GM19452 (cell line): ENCODE measurements at regions not wholly inside any gene's neighbourhood (a gene's known extent, or its start where the extent isn't known, plus 50 kb on each side); places are given as distances from the start of the nearest gene placed in this dataset.

Source experiments
- ATAC-seq: cut with Tn5 transposase; IDR thresholded peaks from one replicate; pipeline ENCODE4 v1.9.1; 2021; ENCODE audit not compliant: unreplicated experiment

- no peak for ATAC-seq
Measured at GRCh38 chr12:92288561-92288960, 142.9 kb upstream of the BTG1 start.

GRCh38 chr12:92278378-92278828 lies 132.8 kb upstream of the BTG1 start:
- no peak for ATAC-seq

DNA sequence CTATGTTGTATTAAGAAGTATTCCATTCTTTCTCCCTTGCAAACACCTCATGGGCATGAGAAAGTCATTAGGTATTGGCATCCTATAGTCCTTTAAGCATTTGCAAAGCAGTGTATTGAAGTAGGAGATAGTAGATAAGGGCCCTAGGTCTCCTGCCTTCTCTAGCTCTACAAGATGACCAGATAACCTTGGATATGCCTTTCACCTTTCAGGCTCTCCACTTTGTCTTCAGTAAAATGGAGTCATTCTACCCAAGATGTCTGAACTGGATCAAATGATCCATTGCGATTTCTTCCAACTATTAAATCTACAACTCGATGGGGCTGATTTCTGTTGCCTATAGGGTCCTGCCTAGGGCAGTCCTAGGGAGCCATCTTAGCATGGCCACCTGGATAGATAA lies 132.1 kb upstream of the BTG1 start:
- ATAC-seq: no peak

DNA sequence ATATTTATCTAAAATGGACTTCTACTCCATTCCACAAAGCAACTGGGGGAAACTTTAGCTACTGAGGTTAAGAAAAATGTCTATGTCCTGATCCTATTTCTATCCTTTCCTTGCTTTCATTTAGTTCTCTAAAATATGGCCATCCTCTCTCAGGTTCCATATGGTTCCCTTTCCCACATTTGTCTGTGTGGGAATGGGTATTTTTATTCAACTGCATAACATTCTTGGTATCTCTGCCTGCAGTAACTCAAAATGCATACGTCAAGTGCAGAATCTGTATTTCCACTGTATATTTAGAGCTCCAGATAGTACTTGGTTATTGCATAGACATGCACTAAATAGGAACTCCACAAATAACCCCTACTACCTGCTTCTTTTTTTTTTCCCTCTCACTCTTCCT lies 130.6 kb upstream of the BTG1 start:
- ATAC-seq: no peak

DNA sequence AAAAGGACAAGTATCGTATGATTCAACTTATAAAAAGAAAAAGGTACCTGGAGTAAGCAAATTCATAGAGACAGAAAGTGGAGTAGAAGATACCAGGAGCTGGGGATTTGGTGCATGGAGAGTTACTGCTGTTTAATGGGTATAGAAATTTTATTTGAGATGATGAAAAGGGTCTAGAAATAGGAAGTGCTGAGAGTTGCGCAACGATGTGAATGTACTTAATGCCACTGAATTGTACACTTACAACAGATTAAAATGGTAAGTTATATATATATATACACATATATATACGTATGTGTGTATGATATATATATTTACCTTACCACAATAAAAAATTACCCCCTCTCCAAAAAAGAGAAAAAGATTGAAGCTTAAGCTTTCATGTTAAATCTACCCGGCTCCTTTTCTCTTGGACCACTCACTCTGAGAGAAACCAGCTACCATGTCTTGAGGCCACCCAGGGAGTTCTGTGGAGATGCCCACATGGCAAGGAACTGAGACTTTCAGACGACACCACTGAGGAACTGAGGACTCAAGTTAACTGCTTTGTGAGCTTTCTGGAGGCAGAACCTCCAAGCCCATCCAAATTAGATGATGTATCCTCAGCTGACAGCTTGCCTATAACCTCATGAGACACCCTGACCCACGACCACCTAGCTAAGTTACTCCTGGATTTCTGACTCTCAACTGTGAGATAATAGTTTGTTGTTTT lies 130.0 kb upstream of the BTG1 start:
- no peak for ATAC-seq

- ATAC-seq: no peak
Measured at GRCh38 chr12:92273076-92273475, 127.4 kb upstream of the BTG1 start.

DNA sequence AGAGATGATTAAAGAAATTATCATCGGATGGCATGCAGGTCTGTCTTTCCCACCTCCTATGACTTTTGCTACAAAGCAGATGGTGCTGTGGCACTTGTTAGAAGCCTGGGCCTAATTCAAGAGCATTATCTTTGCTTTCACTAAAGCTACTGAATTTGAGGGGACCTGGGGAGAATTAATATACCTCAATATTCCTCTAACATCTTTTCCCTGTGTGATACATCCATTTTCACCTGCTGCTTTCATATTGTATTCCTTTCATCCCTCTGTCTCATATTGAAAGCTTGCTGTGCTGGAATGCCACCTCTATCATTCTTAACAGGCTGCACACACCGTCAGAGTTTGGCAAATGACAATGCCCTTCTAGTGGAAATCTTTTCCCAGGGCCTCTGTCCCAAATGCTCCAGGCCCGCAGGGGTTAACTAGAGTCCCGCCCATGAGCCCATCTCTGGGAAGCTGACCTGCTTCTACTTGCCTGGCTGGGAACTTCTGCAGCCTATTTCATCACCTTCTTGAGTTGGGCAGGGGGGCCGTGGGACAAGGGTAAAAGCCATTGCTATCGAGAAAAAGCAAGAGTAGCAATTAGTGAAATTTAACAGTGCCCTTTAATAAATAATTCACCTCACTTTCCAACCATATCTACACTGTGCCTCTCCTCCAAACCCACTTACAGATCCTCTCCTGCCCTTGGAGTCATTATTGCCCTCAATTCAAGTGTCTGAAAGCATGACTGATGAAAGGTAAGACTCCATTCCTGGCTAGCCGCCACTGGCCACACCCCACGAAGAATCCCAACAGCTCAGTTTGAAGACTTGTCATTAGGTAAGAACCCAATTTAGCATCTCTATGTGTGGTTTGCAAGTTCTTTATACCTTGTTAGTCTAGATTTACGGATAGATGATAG lies 126.7 kb upstream of the BTG1 start:
- ATAC-seq: no peak

- ATAC-seq: no peak
Measured at GRCh38 chr12:92271341-92271740, 125.7 kb upstream of the BTG1 start.

GRCh38 chr12:92270521-92270920 lies 124.9 kb upstream of the BTG1 start:
- ATAC-seq: no peak

DNA sequence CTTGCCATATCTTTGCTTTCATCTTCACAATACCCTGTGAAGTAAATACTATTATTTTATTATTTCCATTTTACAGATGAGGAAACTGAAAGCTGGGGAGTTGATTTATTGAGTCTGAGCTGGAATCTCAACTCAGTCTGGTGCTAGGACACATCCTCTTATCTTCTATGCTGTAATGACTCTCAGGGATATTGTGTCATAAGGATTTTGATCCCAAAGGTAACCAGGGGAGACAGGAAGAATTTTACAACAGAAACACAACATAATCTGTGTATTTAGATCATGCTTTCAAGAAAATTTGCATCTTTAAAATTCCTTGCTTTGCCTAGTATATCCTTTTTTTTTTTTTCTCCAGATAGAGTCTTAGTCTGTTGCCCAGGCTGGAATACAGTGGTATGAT lies 123.3 kb upstream of the BTG1 start:
- no peak for ATAC-seq

- ATAC-seq: no peak
Measured at GRCh38 chr12:92261692-92262091, 116.0 kb upstream of the BTG1 start.

GRCh38 chr12:92261071-92261470 lies 115.4 kb upstream of the BTG1 start:
- no peak for ATAC-seq

- ATAC-seq: no peak
Measured at GRCh38 chr12:92259696-92260251, 114.1 kb upstream of the BTG1 start.

- no peak for ATAC-seq
Measured at GRCh38 chr12:92259291-92259690, 113.6 kb upstream of the BTG1 start.

- ATAC-seq: no peak
Measured at GRCh38 chr12:92257261-92257660, 111.6 kb upstream of the BTG1 start.

- no peak for ATAC-seq
Measured at GRCh38 chr12:92255741-92256140, 110.1 kb upstream of the BTG1 start.

DNA sequence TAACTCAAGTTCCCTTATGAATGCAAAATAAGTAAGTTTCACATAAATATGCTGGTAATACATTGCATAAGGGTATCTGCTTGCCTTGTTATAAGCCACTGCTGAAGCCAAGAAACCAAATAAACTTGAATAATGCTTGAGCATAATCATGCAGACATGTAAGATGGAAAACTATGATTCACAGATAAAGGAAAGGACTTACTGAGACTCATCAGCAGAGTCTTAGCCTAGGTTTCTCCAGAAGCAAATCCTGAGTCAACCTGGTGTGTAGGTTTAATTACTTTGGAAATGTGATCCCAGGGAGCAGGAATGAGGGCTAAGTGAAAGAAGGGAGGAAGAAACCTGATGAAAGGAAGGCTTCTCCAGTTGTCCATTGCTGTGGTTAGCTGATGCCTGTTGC lies 107.7 kb upstream of the BTG1 start:
- no peak for ATAC-seq

DNA sequence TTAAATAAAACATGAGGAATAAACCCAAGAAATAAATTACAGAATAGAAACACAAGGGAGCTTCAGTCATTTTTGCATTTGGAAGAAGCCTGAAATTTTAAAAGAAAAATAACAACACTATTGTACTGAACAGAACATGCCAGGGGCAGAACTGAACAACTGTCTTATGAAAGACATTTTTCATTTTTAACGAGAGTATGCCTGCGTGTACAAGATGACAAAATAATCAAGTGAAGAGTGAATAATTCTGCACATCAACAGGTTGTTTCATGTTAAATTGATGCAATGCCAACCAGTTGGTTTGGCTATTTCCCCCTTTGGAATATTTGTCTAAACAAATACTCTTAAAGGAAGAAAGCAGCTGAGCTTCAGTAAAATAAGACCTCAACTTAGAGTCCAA lies 103.3 kb upstream of the BTG1 start:
- no peak for ATAC-seq

GRCh38 chr12:92244036-92244435 lies 98.4 kb upstream of the BTG1 start:
- no peak for ATAC-seq

DNA sequence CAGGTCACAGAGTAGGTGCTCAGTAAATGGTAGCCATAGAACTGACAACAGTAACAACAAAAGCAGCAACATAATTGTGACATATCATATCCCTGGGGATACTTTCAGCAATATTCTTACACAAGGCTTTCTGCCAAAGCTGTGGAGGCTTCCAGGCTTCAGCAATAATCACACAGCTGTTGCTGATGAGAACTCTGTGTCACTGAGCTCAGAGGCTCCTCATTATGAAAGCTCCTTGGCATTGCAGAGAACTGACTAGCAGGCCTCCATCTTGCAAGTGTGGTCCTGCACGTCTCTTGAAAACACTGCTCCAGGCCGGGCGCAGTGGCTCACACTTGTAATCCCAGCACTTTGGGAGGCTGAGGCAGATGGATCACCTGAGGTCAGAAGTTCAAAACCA lies 97.3 kb upstream of the BTG1 start:
- no peak for ATAC-seq

DNA sequence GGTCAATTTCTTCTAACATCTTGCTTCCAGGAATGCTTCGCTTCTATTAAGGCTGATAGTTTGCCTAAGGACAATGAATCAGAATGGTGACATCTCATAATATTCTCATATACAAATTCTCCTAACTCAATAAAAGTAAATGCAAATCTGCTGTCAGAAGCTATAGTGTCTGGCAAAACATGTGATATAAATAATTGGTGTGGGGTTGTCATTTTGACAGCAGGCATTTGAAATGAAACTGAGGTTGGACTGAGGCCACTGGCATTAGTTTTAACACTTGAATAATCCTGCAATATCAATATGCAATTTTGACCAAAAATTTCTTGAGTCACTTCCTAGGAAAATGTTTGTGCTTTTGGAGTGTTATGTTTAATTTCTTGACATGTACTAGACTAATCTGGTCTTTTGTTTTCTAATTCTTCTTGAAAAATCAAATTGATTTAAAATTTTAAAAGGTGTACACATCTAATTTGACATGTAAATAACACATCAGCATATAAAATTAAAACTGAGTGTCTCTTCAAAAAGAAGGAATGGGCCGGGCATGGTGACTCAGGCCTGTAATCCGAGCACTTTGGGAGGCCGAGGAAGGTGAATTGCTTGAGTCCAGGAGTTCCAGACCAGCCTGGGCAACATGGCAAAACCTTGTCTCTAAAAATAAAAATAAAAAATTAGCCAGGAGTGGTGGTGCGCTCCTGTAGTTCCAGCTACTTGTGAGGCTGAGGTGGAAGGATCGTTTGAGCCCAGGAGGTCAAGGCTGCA lies 92.3 kb upstream of the BTG1 start:
- ATAC-seq: no peak
